Endothelial cell of umbilical vein (primary cell): ENCODE measurements at regions not wholly inside any gene's neighbourhood (a gene's known extent, or its start where the extent isn't known, plus 50 kb on each side); places are given as distances from the start of the nearest gene placed in this dataset.
A peak's percentile ranks its signal among the peaks of the same experiment; 100 is the strongest.

Experiments used
- BruUV-seq: library from RNA; stranded (reverse); fragments of 400-500 nt; replicated peaks from 2 replicates; lab custom pipeline; 2021; lab: Mats Ljungman, UMichigan
- CTCF ChIA-PET: fragments of 300-600, 350-600 bp; sonication (Branson Sonifier 250); formaldehyde crosslinking; loops from one replicate; lab custom pipeline; 2021; ENCODE audit warnings: antibody characterized with exemption, inconsistent platforms; lab: Charles Lee
- POLR2A ChIA-PET: fragments of 300-600, 350-600 bp; sonication (Branson Sonifier 250); formaldehyde crosslinking; loops from one replicate; lab custom pipeline; 2021; ENCODE audit warnings: antibody characterized with exemption, inconsistent platforms; lab: Charles Lee
- DNase-seq: peaks from one replicate; pipeline ENCODE4 v3.0.0-alpha.2; 2011; ENCODE audit warnings: low read depth, low spot score
- FAIRE-seq: peaks from 2 replicates; lab custom pipeline; 2011; peaks lifted over from hg19 to GRCh38; lab: Jason Lieb, UNC
- H2AFZ ChIP-seq: 2 replicates; pipeline ENCODE4 v1.6.0; 2012; ENCODE audit warnings: low read depth, low read length, control low read depth, inconsistent platforms
- H3K27ac ChIP-seq: 2 replicates; pipeline ENCODE4 v1.5.1; 2011; ENCODE audit warnings: low read depth, mild to moderate bottlenecking, control low read depth, low read length, moderate library complexity; ENCODE audit not compliant: insufficient read depth
- H3K27me3 ChIP-seq, 2 experiments: 2 replicates each; pipeline versions ENCODE4 v1.6.0 to v1.6.1; 2011; ENCODE audit warnings: low read length in 2 of 2, mixed read lengths in 1 of 2; ENCODE audit not compliant: control insufficient read depth in 2 of 2, insufficient read depth in 2 of 2
- H3K36me3 ChIP-seq, 2 experiments: 2 replicates in 1 of 2; 3 replicates in 1 of 2; pipeline ENCODE4 v1.5.1; 2011; ENCODE audit warnings: low read length in 2 of 2, mild to moderate bottlenecking in 1 of 2, moderate library complexity in 1 of 2; ENCODE audit not compliant: control insufficient read depth in 2 of 2, insufficient read depth in 2 of 2; ENCODE audit errors: extremely low read depth in 1 of 2
- H3K4me1 ChIP-seq: 3 replicates; pipeline ENCODE4 v1.5.1; 2011; ENCODE audit warnings: mild to moderate bottlenecking, low read length; ENCODE audit not compliant: control insufficient read depth, insufficient read depth; ENCODE audit errors: extremely low read depth
- H3K4me2 ChIP-seq: 2 replicates; pipeline ENCODE4 v1.6.1; 2011; ENCODE audit warnings: low read length, control low read depth, mixed read lengths; ENCODE audit not compliant: insufficient read depth
- H3K4me3 ChIP-seq, 3 experiments: fragments of 200-600 bp in 1 of 3; sonication (generic), shearing (Covaris generic) in 1 of 3; replicated peaks in 1 of 3; 2 replicates each; pipeline ENCODE4 v1.5.1; 2011 to 2016; ENCODE audit warnings: control low read depth in 3 of 3, low read length in 3 of 3, mild to moderate bottlenecking in 2 of 3, inconsistent platforms in 1 of 3, low read depth in 1 of 3, moderate library complexity in 1 of 3; ENCODE audit not compliant: insufficient read depth in 1 of 3
- H3K79me2 ChIP-seq: 2 replicates; pipeline ENCODE4 v1.6.0; 2012; ENCODE audit warnings: low read length, inconsistent platforms; ENCODE audit not compliant: control insufficient read depth, insufficient read depth
- H3K9ac ChIP-seq: replicated peaks from 2 replicates; pipeline ENCODE3; 2011; ENCODE audit warnings: low read length, control low read depth; ENCODE audit not compliant: insufficient read depth; ENCODE audit errors: extremely low read depth
- H3K9me1 ChIP-seq: replicated peaks from 3 replicates; pipeline ENCODE4 v1.6.0; 2011; ENCODE audit warnings: mild to moderate bottlenecking, low read length; ENCODE audit not compliant: control insufficient read depth, insufficient read depth; ENCODE audit errors: extremely low read depth
- H3K9me3 ChIP-seq: replicated peaks from 2 replicates; pipeline ENCODE4 v1.5.1; 2012; ENCODE audit warnings: low read length, inconsistent platforms; ENCODE audit not compliant: control insufficient read depth, insufficient read depth
- H4K20me1 ChIP-seq: replicated peaks from 2 replicates; pipeline ENCODE3; 2011; ENCODE audit warnings: mild to moderate bottlenecking, low read length; ENCODE audit not compliant: control insufficient read depth, insufficient read depth; ENCODE audit errors: extremely low read depth
- CTCF ChIP-seq, 2 donors: IDR thresholded peaks; 1 replicate in 1 of 2; 2 replicates in 1 of 2; pipeline ENCODE4 v1.5.1; 2011; ENCODE audit warnings: low read length in 2 of 2, mild to moderate bottlenecking in 2 of 2, moderate library complexity in 2 of 2, control low read depth in 1 of 2, inconsistent platforms in 1 of 2, low read depth in 1 of 2; ENCODE audit not compliant: insufficient read depth in 1 of 2; ENCODE audit errors: extremely low read depth in 1 of 2
- EZH2 ChIP-seq: IDR thresholded peaks from 2 replicates; pipeline ENCODE4 v1.6.1; 2012; ENCODE audit warnings: borderline replicate concordance, low read depth, mild to moderate bottlenecking, moderate library complexity, low read length, inconsistent platforms; ENCODE audit not compliant: severe bottlenecking
- FOS ChIP-seq: IDR thresholded peaks from 2 replicates; pipeline ENCODE4 v1.6.1; 2011; ENCODE audit warnings: mild to moderate bottlenecking, low read length, moderate library complexity, borderline replicate concordance; ENCODE audit not compliant: insufficient read depth
- GATA2 ChIP-seq: IDR thresholded peaks from 2 replicates; pipeline ENCODE4 v1.7.0; 2011; ENCODE audit warnings: low read depth, mild to moderate bottlenecking, moderate library complexity, mixed read lengths, low read length; ENCODE audit not compliant: insufficient read length, insufficient read depth
- JUN ChIP-seq: IDR thresholded peaks from 2 replicates; pipeline ENCODE4 v1.6.1; 2011; ENCODE audit warnings: borderline replicate concordance, low read depth; ENCODE audit not compliant: insufficient read length, insufficient read depth
- MAX ChIP-seq: IDR thresholded peaks from 2 replicates; pipeline ENCODE4 v1.6.1; 2011; ENCODE audit not compliant: insufficient read depth, insufficient read length
- MYC ChIP-seq: IDR thresholded peaks from one replicate; pipeline ENCODE4 v1.6.1; 2011; ENCODE audit warnings: mild to moderate bottlenecking, low read depth, low read length
- POLR2A ChIP-seq: IDR thresholded peaks from 2 replicates; pipeline ENCODE4 v1.6.1; 2012; ENCODE audit warnings: low read depth, mild to moderate bottlenecking, control low read depth, low read length
- POLR2AphosphoS5 ChIP-seq: IDR thresholded peaks from 2 replicates; pipeline ENCODE4 v1.6.1; 2012; ENCODE audit warnings: low read depth, mild to moderate bottlenecking, control low read depth, low read length, moderate library complexity; ENCODE audit not compliant: insufficient read depth
- dilution Hi-C: fragments of 300-500 bp; cut with MboI; formaldehyde crosslinking; loops from one replicate; pipeline ENCODE4 v1.15.0; 2019; ENCODE audit warnings: low sequenced_read_pairs; ENCODE audit not compliant: extremely low pct_ligation_motif_present
- intact Hi-C: fragments of 100-400 bp; cut with micrococcal nuclease; formaldehyde crosslinking; loops from one replicate; pipeline ENCODE4 v1.10.0; 2022

DNA sequence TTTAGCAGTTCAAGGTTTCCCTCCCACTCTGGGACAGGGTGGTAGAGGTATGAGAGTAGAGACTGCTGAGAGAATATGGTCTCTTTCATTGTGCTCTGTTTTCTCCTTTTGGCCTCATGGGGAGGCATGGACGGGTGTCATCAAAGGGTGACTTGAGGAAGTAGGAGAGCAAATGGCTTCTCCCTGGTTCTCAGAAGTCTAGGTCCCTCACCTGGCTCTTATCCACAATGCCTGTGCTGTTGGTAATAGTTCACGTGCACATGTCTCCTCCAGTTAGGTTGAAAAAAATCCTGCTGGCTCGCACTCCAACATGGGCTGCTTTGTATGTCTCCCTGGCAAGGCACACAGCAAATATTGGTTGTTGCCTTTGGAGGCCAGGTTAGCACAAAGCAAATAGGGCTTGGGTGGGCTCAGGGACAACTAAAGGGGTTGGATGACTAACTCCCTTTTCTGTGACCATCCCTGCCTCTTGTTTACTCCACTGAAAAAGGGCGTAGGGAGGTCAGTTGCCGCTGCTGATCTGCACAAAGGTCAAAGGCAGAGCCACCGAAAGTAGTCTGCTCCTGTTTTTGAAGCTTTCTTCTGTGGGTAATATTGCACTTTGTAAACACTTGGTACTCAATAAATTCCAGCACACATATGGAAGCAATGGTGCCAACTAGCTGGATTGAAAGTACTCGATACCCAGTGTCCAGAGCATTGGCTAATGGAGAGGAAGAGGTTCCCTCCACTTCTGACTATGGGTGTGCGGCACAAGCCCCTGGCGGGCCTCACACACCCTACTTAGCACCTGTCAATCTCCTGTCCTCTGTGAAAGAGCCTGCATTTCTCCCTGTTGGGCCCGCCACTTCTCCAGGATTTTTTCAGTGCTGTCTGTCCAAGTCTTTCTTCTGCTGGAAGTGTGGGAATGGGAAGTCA, 121.8 kb downstream of the SLC38A6 start:
- Histone ChIP-seq H3K4me1 (peaks cover 71% of the 10 kb centered on the region), H3K9ac (peak overlapping the region; percentile 96), H3K4me3 (no peak overlapping the region), H3K4me2 (peak overlapping the region; percentile 59), H3K9me3 (no peaks in the 10 kb centered on the region), H3K9me1 (no peaks in the 10 kb centered on the region), H3K36me3 (no peaks in the 10 kb centered on the region), H3K79me2 (no peaks in the 10 kb centered on the region), H3K27me3 (no peaks in the 10 kb centered on the region), H2AFZ (no peak overlapping the region), H4K20me1 (no peaks in the 10 kb centered on the region), H3K27ac (peak overlapping the region; percentile 100)
- dilution Hi-C loops (no loop called here), intact Hi-C loops (loop anchor here (1.0 to 2.0 kb wide), 11 partner anchors 23 to 592 kb away; partner anchors contain the start of genes HIF1A, SLC38A6 and TRMT5)
- CTCF ChIA-PET, result interaction anchor here (0.7 to 2.2 kb wide), 6 partner anchors 23 to 478 kb away, joined by 3 to 9 read pairs (median 4); no protein-coding TSS in a partner anchor
- TF ChIP-seq JUN, result no peak
- no peak for TF ChIP-seq POLR2AphosphoS5
- no peak for TF ChIP-seq EZH2
- no peak for TF ChIP-seq MAX
- no peak for TF ChIP-seq CTCF (IDR thresholded peaks at IDR 0.05; ENCODE audit: extremely low read depth in 1 of 2, insufficient read depth in 1 of 2, low read depth in 1 of 2, low read length in 2 of 2)
- TF ChIP-seq FOS, result no peak
- no peak for TF ChIP-seq POLR2A
- TF ChIP-seq GATA2, result no peak
- no peak for TF ChIP-seq MYC
- FAIRE-seq (no peak), DNase-seq (no peak)
- POLR2A ChIA-PET, result interaction anchor here (0.9 to 2.0 kb wide), 3 partner anchors 23 to 123 kb away, joined by 3 to 5 read pairs (median 5); partner anchors contain the start of genes SLC38A6 and TRMT5
- TSS peak; percentile 62 for BruUV-seq
